Colonic mucosa (tissue), 4 donors: ENCODE measurements at regions not wholly inside any gene's neighbourhood (a gene's known extent, or its start where the extent isn't known, plus 50 kb on each side); places are given as distances from the start of the nearest gene placed in this dataset.

Source experiments
- DNase-seq: peaks from one replicate; pipeline ENCODE4 v3.0.0-alpha.2; 2020
- H3K27ac ChIP-seq: fragments of 200-600 bp; one replicate; pipeline ENCODE4 v1.8.0; 2021
- H3K27me3 ChIP-seq: fragments of 200-600 bp; one replicate; pipeline ENCODE4 v1.8.0; 2021
- H3K36me3 ChIP-seq: fragments of 200-600 bp; one replicate; pipeline ENCODE4 v1.8.0; 2021
- H3K4me1 ChIP-seq: fragments of 200-600 bp; one replicate; pipeline ENCODE4 v1.8.0; 2021; ENCODE audit warnings: mild to moderate bottlenecking
- H3K4me3 ChIP-seq: fragments of 200-600 bp; one replicate; pipeline ENCODE4 v1.8.0; 2021
- H3K9ac ChIP-seq, 2 donors: one replicate each; pipeline ENCODE4 v1.7.0; 2013; ENCODE audit warnings: control low read depth in 2 of 2, low read depth in 2 of 2, low read length in 2 of 2
- H3K9me3 ChIP-seq: fragments of 200-600 bp; one replicate; pipeline ENCODE4 v1.8.0; 2021
- CTCF ChIP-seq: fragments of 200-600 bp; IDR thresholded peaks from one replicate; pipeline ENCODE4 v1.8.0; 2022; ENCODE audit warnings: antibody characterized with exemption, mild to moderate bottlenecking
- intact Hi-C: fragments of 100-400 bp; cut with DNase I; formaldehyde crosslinking; loops from one replicate; pipeline ENCODE4 v1.14.1; 2022
- donor health status: healthy.
- donor health status: DM: no; HTN: no; CAD: no.
- donor health status: DM: no; HTN: no; CAD: no.

- no peak for DNase-seq
- no peak for TF ChIP-seq CTCF
- Histone ChIP-seq H3K4me1 (no peaks in the 10 kb centered on the region), H3K27me3 (no peaks in the 10 kb centered on the region), H3K4me3 (no peak overlapping the region), H3K27ac (no peak overlapping the region), H3K36me3 (no peaks in the 10 kb centered on the region), H3K9ac (no peak overlapping the region), H3K9me3 (no peaks in the 10 kb centered on the region)
- intact Hi-C loops, result no loop called here
Measured at GRCh38 chr7:136290351-136290750, 313.2 kb upstream of the MTPN start.

- Histone ChIP-seq H3K4me3 (no peak overlapping the region), H3K27ac (no peak overlapping the region), H3K9ac (no peak overlapping the region), H3K36me3 (no peaks in the 10 kb centered on the region), H3K27me3 (no peaks in the 10 kb centered on the region), H3K4me1 (no peaks in the 10 kb centered on the region), H3K9me3 (no peaks in the 10 kb centered on the region)
- no peak for TF ChIP-seq CTCF
- intact Hi-C loops, result no loop called here
- no peak for DNase-seq
Measured at GRCh38 chr7:136278057-136278456, 300.9 kb upstream of the MTPN start.

GRCh38 chr7:136275794-136276193 is 298.6 kb upstream of the MTPN start:
- TF ChIP-seq CTCF, result no peak
- Histone ChIP-seq H3K27ac (no peak overlapping the region), H3K27me3 (no peaks in the 10 kb centered on the region), H3K4me1 (no peaks in the 10 kb centered on the region), H3K36me3 (no peaks in the 10 kb centered on the region), H3K9ac (no peak overlapping the region), H3K4me3 (no peak overlapping the region), H3K9me3 (no peaks in the 10 kb centered on the region)
- intact Hi-C loops, result no loop called here
- no peak for DNase-seq

GRCh38 chr7:136274636-136275345 is 297.6 kb upstream of the MTPN start:
- Histone ChIP-seq H3K27ac (no peak overlapping the region), H3K36me3 (no peaks in the 10 kb centered on the region), H3K9ac (no peak overlapping the region), H3K4me1 (no peaks in the 10 kb centered on the region), H3K27me3 (no peaks in the 10 kb centered on the region), H3K4me3 (no peak overlapping the region), H3K9me3 (no peaks in the 10 kb centered on the region)
- intact Hi-C loops, result no loop called here
- no peak for DNase-seq
- TF ChIP-seq CTCF, result no peak

- Histone ChIP-seq H3K27ac (no peak overlapping the region), H3K36me3 (no peaks in the 10 kb centered on the region)
- intact Hi-C loops, result no loop called here
Measured at GRCh38 chr7:136272934-136273333, 295.8 kb upstream of the MTPN start.

More at GRCh38 chr7:136272934-136273333, 295.8 kb upstream of the MTPN start:
- no peaks in the 10 kb centered on the region for H3K9me3 ChIP-seq
- H3K9ac ChIP-seq, result no peak overlapping the region
- no peak for DNase-seq
- H3K4me3 ChIP-seq, result no peak overlapping the region
- H3K27me3 ChIP-seq, result no peaks in the 10 kb centered on the region
- TF ChIP-seq CTCF, result no peak
- H3K4me1 ChIP-seq, result no peaks in the 10 kb centered on the region
